NCI-H1092 (cell line): ENCODE measurements at regions not wholly inside any gene's neighbourhood (a gene's known extent, or its start where the extent isn't known, plus 50 kb on each side); places are given as distances from the start of the nearest gene placed in this dataset.

Experiments used
- DNase-seq: peaks from one replicate; lab custom pipeline; 2025; lab: John Stamatoyannopoulos, UW

- no peak for DNase-seq
These were observed 659.9 kb upstream of the KLF12 start for GRCh38 chr13:74794147-74794546.

DNA sequence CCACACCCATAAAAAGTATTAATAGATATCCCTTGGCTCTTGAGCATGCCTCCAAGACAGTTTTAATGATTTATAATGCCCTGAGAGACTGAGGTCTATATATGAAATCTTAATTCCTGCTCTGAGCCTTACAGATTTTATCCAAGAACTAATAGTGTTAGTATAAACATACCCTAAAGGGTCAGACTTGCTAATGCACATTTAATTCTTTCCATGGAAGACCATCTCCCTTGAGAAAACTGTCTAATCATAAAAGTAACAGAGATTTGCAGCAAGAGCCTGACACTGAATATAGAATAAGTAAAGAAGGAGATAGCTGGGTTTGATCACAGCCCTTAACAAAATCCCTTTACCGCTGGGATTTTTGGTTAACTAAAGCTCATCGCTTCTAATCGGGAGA is 650.8 kb upstream of the KLF12 start:
- DNase-seq: no peak

GRCh38 chr13:74778946-74779345 is 644.7 kb upstream of the KLF12 start:
- DNase-seq: no peak

DNA sequence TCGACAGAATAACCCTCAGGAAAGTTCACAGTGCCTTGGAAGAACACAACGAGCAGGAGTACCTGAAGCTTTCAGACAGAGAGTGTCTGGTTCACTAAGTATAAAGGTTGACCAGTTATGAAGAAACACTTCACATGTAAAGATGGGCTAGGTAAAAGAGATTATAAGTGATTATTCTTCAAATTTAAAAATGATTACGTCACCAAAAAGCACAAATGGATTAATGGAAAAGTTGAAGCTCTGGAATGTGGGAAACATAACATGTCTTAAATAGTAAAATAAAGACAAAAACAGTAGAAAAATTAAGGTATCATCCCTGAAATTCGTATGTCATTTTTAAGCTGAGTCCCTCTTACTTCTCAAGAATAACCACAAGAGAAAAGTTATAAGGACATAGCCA is 643.9 kb upstream of the KLF12 start:
- DNase-seq: no peak

DNA sequence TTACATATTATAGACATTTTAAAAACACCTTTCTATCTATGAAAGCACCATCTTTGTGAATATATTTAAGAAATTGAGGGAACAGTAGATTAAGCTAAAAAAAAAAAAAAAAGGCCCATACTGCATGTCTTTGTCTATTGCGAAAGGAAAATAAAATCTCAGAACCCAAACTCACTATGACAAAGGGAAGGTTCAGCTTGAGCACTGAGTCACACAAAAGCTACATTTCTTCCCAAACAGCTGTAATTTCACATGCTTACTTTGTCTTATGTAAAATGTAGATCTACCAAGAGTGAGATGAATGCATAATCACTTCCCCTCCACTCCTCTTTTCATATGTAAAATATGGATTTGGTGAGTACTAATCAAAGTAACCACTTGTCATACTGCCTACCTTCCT is 640.1 kb upstream of the KLF12 start:
- no peak for DNase-seq

- DNase-seq: no peak
These were observed 639.0 kb upstream of the KLF12 start for GRCh38 chr13:74773248-74773647.

DNA sequence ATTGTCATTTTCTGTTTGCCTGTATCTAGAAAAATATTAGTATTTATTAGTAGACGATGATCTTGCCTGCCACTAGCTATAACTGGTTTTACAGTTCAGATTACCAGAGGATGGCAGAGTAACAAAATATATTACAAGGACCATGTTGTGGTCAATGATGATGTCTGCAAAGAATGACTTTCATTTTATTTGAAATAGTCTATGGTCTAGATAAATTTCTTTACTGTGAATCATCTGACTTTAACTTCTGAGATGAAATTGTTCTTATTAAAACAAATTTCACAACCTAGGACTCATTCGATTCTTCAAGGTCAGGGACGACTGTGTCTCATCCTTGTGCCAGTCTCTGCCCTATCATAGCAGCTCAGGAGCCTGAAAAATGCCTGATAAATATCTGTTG is 637.8 kb upstream of the KLF12 start:
- DNase-seq: no peak

GRCh38 chr13:74770361-74770760 is 636.2 kb upstream of the KLF12 start:
- no peak for DNase-seq

- no peak for DNase-seq
These were observed 635.1 kb upstream of the KLF12 start for GRCh38 chr13:74769333-74769732.

GRCh38 chr13:74768521-74769085 is 634.4 kb upstream of the KLF12 start:
- DNase-seq: no peak

- DNase-seq: no peak
These were observed 632.8 kb upstream of the KLF12 start for GRCh38 chr13:74767050-74767449.

GRCh38 chr13:74765955-74766354 is 631.8 kb upstream of the KLF12 start:
- no peak for DNase-seq

GRCh38 chr13:74761801-74762757 is 627.9 kb upstream of the KLF12 start:
- no peak for DNase-seq

- DNase-seq: no peak
These were observed 624.0 kb upstream of the KLF12 start for GRCh38 chr13:74758188-74758587.

DNA sequence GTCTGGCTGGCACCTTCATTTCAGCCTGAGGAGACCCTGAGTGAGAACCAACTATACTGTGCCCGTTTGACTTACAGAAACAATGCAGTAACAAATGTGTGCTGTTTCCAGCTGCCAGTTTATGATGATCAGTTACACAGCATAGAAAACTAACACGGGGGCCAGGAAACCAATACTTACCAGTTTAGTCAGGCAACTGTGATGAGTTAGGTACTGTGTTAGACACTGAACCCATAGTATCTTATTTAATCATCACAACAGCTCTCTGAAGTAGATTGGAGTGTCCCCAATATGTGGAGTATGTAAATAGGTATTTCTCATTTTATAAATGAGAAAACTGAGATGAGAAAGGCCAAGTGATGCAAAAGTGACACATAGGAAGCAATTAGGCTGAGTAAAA is 620.9 kb upstream of the KLF12 start:
- no peak for DNase-seq

DNA sequence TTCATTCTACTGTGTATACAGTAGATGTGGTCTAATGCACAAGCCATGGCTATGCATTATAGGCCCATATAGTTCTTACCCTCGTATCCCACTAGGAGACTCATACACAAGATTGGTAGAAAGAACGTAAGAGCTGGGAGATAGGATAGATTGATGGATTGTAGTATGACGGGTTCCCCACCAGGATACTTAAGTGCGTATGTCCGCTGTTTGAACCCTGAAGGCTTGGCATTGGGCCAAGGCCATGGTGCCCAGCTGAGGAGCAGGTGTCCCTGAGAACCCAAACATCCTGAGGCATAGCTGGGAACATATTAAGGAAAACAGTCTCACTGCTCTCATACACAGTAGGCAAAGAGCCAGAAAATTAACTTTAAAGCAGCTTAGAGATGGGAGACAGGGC is 617.5 kb upstream of the KLF12 start:
- no peak for DNase-seq

GRCh38 chr13:74747186-74747955 is 613.2 kb upstream of the KLF12 start:
- no peak for DNase-seq

GRCh38 chr13:74743992-74744391 is 609.8 kb upstream of the KLF12 start:
- no peak for DNase-seq

DNA sequence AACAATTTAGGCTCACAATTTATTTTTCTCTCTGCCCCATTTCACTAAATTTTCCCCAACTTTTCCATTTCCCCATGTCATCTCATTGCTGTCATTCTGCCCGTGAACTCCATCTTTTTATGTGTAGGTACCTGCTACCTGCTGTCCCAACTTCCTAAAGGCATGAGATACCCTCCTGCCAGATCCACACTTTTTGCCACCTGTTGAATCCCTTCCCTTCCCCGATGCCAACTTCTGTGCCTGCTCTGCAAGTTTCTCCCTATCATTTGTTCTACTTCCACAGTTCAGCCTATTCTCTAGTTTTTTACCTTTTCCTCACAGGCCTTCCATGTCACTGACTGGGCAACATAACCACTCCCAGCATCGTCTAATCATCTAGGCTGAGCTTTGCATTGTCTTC is 607.5 kb upstream of the KLF12 start:
- no peak for DNase-seq

GRCh38 chr13:74732736-74733385 is 598.7 kb upstream of the KLF12 start:
- no peak for DNase-seq

DNA sequence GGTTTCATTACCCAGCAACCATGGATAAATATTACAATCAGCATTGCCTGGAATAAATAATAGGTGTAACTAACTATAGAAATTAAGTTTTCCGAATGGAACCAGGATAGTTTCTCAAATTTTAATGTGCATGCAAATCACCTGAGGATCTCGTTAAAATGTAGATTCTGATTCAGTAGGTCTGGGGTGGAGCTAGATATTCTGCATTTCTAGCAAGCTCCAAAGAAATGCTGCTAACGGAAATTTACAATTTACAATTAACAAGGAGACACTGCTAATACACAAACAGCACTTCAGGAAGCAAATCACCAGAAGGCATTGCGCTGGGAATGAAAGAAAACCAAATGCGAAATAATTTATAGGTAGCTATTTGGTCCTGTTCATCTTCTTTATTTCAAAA is 597.5 kb upstream of the KLF12 start:
- DNase-seq: no peak

DNA sequence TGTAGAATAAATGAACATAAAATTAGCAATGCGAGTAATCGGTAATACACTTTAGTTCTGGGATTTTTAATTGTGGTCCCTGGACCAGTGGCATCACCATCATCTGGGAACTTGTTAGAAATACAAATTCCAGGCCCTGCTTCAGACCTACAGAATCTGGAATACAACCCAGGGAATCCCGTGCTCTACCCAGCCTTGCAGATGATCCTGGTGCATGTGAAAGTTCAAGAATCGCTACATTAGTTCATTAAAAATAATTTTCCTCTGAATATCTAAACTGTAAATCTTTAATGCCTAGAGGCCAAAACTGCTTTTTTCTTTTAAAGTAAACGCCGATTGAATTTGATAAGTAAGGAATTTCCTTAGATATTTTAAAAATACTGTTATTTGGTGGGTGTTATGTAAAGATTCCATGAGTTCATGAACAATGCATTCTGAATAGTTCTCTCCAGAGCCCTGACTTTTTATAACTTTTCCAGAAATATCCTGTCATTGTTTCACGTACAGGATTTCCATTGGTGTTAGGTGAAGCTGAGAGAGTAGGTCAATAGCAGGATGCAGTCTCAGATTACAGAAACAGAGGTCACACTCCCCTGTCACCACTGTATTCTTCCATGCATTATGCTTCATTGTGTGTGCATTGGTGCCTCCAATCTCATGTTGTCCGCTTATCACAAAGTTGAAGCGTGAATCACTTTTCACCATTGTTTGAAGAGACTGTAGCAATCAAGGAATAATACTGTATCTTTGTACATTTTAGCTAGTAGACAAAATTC is 596.5 kb upstream of the KLF12 start:
- DNase-seq: no peak
